GM10266 (cell line): ENCODE measurements at regions not wholly inside any gene's neighbourhood (a gene's known extent, or its start where the extent isn't known, plus 50 kb on each side); places are given as distances from the start of the nearest gene placed in this dataset.

ENCODE experiments used
- DNase-seq: peaks from one replicate; pipeline ENCODE4 v3.0.0; 2012; ENCODE audit errors: extremely low spot score
- CTCF ChIP-seq: IDR thresholded peaks from 2 replicates; pipeline ENCODE4 v1.5.1; 2012; ENCODE audit warnings: mild to moderate bottlenecking, low read depth; ENCODE audit not compliant: control insufficient read depth, insufficient read depth; ENCODE audit errors: missing control alignments

- TF ChIP-seq CTCF = no peak
- no peak for DNase-seq
Measured at GRCh38 chr2:8447610-8448221, 234.1 kb upstream of the ID2 start.

DNA sequence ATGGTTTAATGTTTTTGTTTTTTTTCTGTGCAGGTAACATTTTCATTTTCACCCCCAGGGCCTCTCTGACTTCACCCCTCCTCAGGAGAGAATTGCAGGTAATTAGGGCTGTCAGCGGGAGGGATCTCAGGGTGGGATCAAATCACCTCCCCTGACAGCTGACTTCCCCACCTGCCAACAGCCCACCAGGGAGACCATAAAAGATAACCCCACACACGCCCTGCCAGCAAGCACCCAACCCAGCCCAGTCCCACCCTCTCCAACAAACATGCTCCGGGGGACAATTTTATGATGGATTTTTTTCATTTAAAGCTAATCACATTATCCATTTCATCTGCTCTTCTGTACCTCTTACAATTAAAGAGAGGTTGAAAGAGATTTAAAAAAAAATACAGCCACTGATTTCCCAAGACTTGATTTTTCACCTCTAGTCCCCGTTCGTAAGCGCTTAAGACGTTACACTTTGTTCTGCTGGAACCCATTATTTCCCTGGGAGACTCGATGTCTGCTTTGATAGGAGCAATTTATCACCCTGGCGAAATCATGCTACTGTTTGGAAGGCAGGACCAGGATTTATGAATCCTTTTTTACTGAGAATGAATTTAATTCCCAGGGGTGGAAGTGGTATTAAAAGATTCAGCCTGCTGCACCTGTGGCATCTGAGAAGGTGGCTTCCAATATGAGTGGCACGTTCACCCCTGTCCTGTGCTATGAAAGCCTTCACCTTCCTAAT is 232.9 kb upstream of the ID2 start:
- no peak for TF ChIP-seq CTCF
- DNase-seq = no peak

GRCh38 chr2:8451273-8451672 is 230.6 kb upstream of the ID2 start:
- no peak for TF ChIP-seq CTCF
- DNase-seq = no peak

DNA sequence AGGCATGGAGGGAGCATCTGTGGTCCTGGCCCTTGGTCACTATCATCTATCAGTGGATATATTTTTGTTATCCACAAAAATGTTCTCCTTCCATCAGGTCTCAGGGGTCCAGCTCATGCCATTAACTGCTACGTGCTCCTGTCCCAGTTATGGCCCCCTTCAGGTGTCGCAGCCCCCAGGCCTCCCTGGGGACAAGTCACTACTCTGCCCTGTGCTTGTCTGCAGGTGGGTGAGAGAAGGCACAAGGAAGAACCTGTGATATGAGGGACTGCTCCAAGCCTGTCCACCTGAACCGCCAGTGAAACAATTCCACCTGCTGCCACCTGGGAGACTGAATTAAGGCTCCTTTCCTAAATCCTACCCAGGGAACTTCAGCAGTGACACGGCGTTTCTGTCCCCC is 229.6 kb upstream of the ID2 start:
- DNase-seq = no peak
- no peak for TF ChIP-seq CTCF

DNA sequence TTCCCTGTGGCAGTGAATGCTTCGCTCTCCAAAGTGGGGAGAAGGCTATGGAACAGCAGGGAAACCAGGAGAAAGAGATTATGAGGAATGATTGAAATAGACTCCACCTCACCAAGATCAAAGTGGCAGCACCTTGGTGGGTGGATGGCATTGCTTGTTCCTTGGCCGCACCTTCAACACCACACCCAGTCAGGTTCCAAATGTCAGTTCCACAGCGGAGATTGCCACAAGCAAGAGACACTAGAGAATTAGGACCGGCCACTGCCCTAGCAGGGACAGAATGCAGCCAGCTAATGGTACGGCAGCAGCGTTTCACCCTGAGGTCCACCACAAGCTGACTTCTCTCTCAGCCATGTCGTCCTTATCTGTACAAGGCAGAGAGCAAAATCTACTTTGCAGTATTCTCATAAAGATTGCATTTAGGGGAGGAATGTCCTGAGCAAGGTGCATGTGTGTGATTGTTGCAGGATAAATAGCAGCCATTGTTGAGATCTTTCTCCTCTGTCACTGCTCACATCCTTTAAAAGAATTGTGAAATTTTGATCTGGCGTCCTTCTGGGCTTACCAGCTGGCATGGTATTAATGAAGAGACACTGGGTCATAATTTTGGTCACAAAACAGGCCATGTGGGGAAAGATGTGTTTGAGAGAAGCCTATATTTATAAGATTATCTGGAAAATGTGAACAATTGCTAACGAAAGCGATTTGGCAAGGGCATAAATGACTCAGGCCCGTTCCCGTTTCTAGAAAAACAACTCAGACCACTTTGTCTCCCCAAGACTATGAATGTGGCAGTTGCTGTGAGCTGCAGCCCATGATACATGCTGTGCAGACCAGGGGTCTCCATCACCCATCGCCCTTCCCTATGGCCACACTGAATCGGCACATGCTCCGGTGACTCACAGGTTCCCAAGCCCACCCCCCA is 228.6 kb upstream of the ID2 start:
- TF ChIP-seq CTCF = no peak
- DNase-seq = no peak

GRCh38 chr2:8453904-8454302 is 228.0 kb upstream of the ID2 start:
- TF ChIP-seq CTCF = no peak
- no peak for DNase-seq

- TF ChIP-seq CTCF = no peak
- DNase-seq = no peak
Measured at GRCh38 chr2:8454797-8455196, 227.1 kb upstream of the ID2 start.
